ENCODE measurements at regions not wholly inside any gene's neighbourhood (a gene's known extent, or its start where the extent isn't known, plus 50 kb on each side); places are given as distances from the start of the nearest gene placed in this dataset.

DNA sequence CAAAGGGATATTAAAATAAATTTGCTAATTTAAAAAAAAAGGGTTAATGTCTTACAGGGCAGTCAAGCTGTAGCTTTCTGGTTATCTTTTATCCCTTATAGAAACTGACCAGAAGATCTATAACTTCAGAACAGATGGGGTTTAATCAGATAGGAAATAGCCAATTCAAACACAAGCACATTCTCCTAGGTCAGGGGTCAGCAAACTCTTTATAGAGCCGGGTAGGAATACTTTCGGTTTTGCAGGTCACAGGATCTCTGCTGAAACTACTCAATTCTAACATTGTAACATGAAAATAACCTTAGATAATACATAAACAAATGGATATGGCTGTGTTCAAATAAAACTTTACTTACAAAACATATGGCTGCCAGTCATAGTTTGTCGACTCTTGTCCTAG lies 479.8 kb downstream of the ADRA2A start:
- Histone ChIP-seq H3K27ac (ENCODE audit: extremely low read depth, low read depth, low read length) (no peak overlapping the region), H3K4me1 (ENCODE audit: control insufficient read depth, insufficient read depth, low read length) (no peaks in the 10 kb centered on the region), H3K4me3 (ENCODE audit: low read depth, low read length) (no peak overlapping the region), H3K36me3 (ENCODE audit: control insufficient read depth in 2 of 2, insufficient read depth in 1 of 2, low read length in 2 of 2) (no peaks in the 10 kb centered on the region), H3K9me3 (ENCODE audit: control insufficient read depth, insufficient read depth, low read depth, low read length) (no peaks in the 10 kb centered on the region)
- CTCF ChIA-PET = no interaction called here
- POLR2A ChIA-PET = no interaction called here
- TF ChIP-seq, protein P1, sequence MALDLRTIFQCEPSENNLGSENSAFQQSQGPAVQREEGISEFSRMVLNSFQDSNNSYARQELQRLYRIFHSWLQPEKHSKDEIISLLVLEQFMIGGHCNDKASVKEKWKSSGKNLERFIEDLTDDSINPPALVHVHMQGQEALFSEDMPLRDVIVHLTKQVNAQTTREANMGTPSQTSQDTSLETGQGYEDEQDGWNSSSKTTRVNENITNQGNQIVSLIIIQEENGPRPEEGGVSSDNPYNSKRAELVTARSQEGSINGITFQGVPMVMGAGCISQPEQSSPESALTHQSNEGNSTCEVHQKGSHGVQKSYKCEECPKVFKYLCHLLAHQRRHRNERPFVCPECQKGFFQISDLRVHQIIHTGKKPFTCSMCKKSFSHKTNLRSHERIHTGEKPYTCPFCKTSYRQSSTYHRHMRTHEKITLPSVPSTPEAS (tag by site-specific recombination; IDR thresholded peaks at IDR 0.05) = no peak
- TF ChIP-seq ZNF701 (tag by site-specific recombination; IDR thresholded peaks at IDR 0.05) (no peak), ZNF777 (tag by site-specific recombination; IDR thresholded peaks at IDR 0.05; ENCODE audit: borderline replicate concordance) (no peak), ZFP37 (tag by site-specific recombination; IDR thresholded peaks at IDR 0.05) (no peak), ZNF155 (tag by site-specific recombination; IDR thresholded peaks at IDR 0.05) (no peak), ZNF366 (tag by site-specific recombination; conservative IDR thresholded peaks at IDR 0.05) (no peak), KLF7 (tag by site-specific recombination; IDR thresholded peaks at IDR 0.05; ENCODE audit: borderline replicate concordance) (no peak), MEIS1 (CRISPR knock-in tag; IDR thresholded peaks at IDR 0.05; ENCODE audit: borderline replicate concordance) (no peak), ZNF664 (tag by site-specific recombination; IDR thresholded peaks at IDR 0.05) (no peak), SCRT1 (tag by site-specific recombination; IDR thresholded peaks at IDR 0.05; ENCODE audit: borderline replicate concordance) (no peak), ZFP3 (tag by site-specific recombination; IDR thresholded peaks at IDR 0.05; ENCODE audit: low read depth) (no peak), ZNF76 (tag by site-specific recombination; IDR thresholded peaks at IDR 0.05; ENCODE audit: borderline replicate concordance, low read depth) (no peak), ZNF433 (tag by site-specific recombination; IDR thresholded peaks at IDR 0.05; ENCODE audit: low read depth) (no peak), ZSCAN30 (tag by site-specific recombination; IDR thresholded peaks at IDR 0.05) (no peak), ZFHX2 (tag by site-specific recombination; conservative IDR thresholded peaks at IDR 0.05) (no peak)
- TF ChIP-seq, protein P2, sequence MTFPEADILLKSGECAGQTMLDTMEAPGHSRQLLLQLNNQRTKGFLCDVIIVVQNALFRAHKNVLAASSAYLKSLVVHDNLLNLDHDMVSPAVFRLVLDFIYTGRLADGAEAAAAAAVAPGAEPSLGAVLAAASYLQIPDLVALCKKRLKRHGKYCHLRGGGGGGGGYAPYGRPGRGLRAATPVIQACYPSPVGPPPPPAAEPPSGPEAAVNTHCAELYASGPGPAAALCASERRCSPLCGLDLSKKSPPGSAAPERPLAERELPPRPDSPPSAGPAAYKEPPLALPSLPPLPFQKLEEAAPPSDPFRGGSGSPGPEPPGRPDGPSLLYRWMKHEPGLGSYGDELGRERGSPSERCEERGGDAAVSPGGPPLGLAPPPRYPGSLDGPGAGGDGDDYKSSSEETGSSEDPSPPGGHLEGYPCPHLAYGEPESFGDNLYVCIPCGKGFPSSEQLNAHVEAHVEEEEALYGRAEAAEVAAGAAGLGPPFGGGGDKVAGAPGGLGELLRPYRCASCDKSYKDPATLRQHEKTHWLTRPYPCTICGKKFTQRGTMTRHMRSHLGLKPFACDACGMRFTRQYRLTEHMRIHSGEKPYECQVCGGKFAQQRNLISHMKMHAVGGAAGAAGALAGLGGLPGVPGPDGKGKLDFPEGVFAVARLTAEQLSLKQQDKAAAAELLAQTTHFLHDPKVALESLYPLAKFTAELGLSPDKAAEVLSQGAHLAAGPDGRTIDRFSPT (tag by site-specific recombination; IDR thresholded peaks at IDR 0.05) = no peak
- TF ChIP-seq, protein P3, sequence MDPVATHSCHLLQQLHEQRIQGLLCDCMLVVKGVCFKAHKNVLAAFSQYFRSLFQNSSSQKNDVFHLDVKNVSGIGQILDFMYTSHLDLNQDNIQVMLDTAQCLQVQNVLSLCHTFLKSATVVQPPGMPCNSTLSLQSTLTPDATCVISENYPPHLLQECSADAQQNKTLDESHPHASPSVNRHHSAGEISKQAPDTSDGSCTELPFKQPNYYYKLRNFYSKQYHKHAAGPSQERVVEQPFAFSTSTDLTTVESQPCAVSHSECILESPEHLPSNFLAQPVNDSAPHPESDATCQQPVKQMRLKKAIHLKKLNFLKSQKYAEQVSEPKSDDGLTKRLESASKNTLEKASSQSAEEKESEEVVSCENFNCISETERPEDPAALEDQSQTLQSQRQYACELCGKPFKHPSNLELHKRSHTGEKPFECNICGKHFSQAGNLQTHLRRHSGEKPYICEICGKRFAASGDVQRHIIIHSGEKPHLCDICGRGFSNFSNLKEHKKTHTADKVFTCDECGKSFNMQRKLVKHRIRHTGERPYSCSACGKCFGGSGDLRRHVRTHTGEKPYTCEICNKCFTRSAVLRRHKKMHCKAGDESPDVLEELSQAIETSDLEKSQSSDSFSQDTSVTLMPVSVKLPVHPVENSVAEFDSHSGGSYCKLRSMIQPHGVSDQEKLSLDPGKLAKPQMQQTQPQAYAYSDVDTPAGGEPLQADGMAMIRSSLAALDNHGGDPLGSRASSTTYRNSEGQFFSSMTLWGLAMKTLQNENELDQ (tag by site-specific recombination; IDR thresholded peaks at IDR 0.05; ENCODE audit: low read depth) = no peak
- TF ChIP-seq, protein P4, sequence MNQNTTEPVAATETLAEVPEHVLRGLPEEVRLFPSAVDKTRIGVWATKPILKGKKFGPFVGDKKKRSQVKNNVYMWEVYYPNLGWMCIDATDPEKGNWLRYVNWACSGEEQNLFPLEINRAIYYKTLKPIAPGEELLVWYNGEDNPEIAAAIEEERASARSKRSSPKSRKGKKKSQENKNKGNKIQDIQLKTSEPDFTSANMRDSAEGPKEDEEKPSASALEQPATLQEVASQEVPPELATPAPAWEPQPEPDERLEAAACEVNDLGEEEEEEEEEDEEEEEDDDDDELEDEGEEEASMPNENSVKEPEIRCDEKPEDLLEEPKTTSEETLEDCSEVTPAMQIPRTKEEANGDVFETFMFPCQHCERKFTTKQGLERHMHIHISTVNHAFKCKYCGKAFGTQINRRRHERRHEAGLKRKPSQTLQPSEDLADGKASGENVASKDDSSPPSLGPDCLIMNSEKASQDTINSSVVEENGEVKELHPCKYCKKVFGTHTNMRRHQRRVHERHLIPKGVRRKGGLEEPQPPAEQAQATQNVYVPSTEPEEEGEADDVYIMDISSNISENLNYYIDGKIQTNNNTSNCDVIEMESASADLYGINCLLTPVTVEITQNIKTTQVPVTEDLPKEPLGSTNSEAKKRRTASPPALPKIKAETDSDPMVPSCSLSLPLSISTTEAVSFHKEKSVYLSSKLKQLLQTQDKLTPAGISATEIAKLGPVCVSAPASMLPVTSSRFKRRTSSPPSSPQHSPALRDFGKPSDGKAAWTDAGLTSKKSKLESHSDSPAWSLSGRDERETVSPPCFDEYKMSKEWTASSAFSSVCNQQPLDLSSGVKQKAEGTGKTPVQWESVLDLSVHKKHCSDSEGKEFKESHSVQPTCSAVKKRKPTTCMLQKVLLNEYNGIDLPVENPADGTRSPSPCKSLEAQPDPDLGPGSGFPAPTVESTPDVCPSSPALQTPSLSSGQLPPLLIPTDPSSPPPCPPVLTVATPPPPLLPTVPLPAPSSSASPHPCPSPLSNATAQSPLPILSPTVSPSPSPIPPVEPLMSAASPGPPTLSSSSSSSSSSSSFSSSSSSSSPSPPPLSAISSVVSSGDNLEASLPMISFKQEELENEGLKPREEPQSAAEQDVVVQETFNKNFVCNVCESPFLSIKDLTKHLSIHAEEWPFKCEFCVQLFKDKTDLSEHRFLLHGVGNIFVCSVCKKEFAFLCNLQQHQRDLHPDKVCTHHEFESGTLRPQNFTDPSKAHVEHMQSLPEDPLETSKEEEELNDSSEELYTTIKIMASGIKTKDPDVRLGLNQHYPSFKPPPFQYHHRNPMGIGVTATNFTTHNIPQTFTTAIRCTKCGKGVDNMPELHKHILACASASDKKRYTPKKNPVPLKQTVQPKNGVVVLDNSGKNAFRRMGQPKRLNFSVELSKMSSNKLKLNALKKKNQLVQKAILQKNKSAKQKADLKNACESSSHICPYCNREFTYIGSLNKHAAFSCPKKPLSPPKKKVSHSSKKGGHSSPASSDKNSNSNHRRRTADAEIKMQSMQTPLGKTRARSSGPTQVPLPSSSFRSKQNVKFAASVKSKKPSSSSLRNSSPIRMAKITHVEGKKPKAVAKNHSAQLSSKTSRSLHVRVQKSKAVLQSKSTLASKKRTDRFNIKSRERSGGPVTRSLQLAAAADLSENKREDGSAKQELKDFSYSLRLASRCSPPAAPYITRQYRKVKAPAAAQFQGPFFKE (tag by site-specific recombination; IDR thresholded peaks at IDR 0.05; ENCODE audit: borderline replicate concordance) = no peak
- TF ChIP-seq, protein P5, sequence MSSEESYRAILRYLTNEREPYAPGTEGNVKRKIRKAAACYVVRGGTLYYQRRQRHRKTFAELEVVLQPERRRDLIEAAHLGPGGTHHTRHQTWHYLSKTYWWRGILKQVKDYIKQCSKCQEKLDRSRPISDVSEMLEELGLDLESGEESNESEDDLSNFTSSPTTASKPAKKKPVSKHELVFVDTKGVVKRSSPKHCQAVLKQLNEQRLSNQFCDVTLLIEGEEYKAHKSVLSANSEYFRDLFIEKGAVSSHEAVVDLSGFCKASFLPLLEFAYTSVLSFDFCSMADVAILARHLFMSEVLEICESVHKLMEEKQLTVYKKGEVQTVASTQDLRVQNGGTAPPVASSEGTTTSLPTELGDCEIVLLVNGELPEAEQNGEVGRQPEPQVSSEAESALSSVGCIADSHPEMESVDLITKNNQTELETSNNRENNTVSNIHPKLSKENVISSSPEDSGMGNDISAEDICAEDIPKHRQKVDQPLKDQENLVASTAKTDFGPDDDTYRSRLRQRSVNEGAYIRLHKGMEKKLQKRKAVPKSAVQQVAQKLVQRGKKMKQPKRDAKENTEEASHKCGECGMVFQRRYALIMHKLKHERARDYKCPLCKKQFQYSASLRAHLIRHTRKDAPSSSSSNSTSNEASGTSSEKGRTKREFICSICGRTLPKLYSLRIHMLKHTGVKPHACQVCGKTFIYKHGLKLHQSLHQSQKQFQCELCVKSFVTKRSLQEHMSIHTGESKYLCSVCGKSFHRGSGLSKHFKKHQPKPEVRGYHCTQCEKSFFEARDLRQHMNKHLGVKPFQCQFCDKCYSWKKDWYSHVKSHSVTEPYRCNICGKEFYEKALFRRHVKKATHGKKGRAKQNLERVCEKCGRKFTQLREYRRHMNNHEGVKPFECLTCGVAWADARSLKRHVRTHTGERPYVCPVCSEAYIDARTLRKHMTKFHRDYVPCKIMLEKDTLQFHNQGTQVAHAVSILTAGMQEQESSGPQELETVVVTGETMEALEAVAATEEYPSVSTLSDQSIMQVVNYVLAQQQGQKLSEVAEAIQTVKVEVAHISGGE (tag by site-specific recombination; conservative IDR thresholded peaks at IDR 0.05; ENCODE audit: low read depth) = no peak

All from HEK293 (cell line).